ENCODE measurements at regions not wholly inside any gene's neighbourhood (a gene's known extent, or its start where the extent isn't known, plus 50 kb on each side); places are given as distances from the start of the nearest gene placed in this dataset.

DNA sequence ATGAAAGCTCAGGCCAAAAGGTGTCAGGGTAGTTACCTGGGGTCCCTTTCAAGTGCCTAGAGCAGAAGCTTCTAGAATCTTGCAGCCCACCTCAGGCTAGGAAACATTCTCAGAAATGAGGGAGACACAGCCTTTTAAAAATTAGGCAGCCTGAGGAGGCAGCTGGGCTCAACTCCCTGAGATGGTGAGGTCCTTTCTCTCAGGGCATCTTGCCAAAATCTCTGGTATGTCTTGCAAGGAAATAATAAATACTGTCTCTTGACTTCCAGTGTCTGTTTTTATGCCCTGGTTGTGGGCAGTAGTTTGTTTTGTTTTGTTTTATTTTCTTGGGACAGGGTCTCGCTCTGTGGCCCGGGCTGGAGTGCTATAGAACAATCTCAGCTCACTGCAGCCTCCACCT, 100.9 kb upstream of the APC start:
- intact Hi-C loops (cut with DNase I; ENCODE audit: low total_unique reads), result no loop called here
- WGBS, 2 donors, result 82 to 87% methylated on average over 2 of the region's 2 CpGs
- DNase-seq (ENCODE audit: low spot score in 2 of 2), result no peak
- H3K4me3 ChIP-seq (ENCODE audit: low read depth, poor library complexity, severe bottlenecking), result no peak overlapping the region
- TF ChIP-seq POLR2A (IDR thresholded peaks at IDR 0.05), result no peak
- TF ChIP-seq, protein P1, sequence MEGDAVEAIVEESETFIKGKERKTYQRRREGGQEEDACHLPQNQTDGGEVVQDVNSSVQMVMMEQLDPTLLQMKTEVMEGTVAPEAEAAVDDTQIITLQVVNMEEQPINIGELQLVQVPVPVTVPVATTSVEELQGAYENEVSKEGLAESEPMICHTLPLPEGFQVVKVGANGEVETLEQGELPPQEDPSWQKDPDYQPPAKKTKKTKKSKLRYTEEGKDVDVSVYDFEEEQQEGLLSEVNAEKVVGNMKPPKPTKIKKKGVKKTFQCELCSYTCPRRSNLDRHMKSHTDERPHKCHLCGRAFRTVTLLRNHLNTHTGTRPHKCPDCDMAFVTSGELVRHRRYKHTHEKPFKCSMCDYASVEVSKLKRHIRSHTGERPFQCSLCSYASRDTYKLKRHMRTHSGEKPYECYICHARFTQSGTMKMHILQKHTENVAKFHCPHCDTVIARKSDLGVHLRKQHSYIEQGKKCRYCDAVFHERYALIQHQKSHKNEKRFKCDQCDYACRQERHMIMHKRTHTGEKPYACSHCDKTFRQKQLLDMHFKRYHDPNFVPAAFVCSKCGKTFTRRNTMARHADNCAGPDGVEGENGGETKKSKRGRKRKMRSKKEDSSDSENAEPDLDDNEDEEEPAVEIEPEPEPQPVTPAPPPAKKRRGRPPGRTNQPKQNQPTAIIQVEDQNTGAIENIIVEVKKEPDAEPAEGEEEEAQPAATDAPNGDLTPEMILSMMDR (IDR thresholded peaks at IDR 0.05), result no peak

GRCh38 chr5:112637343-112637742, 100.3 kb upstream of the APC start:
- no peak overlapping the region for H3K4me3 ChIP-seq (ENCODE audit: low read depth, poor library complexity, severe bottlenecking)
- intact Hi-C loops (cut with DNase I; ENCODE audit: low total_unique reads), result no loop called here
- DNase-seq (ENCODE audit: low spot score in 2 of 2), result no peak
- TF ChIP-seq POLR2A (IDR thresholded peaks at IDR 0.05), result no peak
- TF ChIP-seq, protein P1 (IDR thresholded peaks at IDR 0.05), result no peak

DNA sequence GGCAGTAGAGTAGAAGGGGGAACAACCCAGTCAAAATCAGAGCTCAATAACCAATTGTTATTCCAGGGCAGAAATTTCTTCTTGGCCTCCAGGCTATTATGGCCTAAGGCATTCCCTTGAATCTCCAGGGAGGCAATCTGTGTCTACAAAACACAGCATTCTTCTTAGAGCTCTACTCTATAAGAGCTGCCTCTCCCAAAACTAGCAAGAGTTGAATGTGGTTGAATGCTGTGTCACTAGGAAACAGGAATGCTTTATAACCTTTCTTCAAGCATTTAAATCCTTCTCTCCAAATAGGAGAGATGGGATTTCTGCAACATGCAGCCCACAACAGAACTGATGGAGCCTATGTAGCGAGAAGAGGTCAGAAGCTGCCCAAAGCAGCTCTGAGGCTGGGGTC, 97.1 kb upstream of the APC start:
- no peak for DNase-seq (ENCODE audit: low spot score in 2 of 2)
- intact Hi-C loops (cut with DNase I; ENCODE audit: low total_unique reads), result no loop called here
- TF ChIP-seq, protein P1 (IDR thresholded peaks at IDR 0.05), result no peak
- no peak for TF ChIP-seq POLR2A (IDR thresholded peaks at IDR 0.05)
- no peak overlapping the region for H3K4me3 ChIP-seq (ENCODE audit: low read depth, poor library complexity, severe bottlenecking)
- 85 to 86% methylated on average over 1 of the region's 1 CpG for WGBS, 2 donors

GRCh38 chr5:112641515-112642110, 96.1 kb upstream of the APC start:
- DNase-seq (ENCODE audit: low spot score in 2 of 2), result no peak
- H3K4me3 ChIP-seq (ENCODE audit: low read depth, poor library complexity, severe bottlenecking), result no peak overlapping the region
- no peak for TF ChIP-seq POLR2A (IDR thresholded peaks at IDR 0.05)
- TF ChIP-seq, protein P1 (IDR thresholded peaks at IDR 0.05), result no peak
- WGBS, 2 donors, result 89 to 90% methylated on average over 4 of the region's 4 CpGs
- intact Hi-C loops (cut with DNase I; ENCODE audit: low total_unique reads), result no loop called here

GRCh38 chr5:112642885-112643284, 94.8 kb upstream of the APC start:
- TF ChIP-seq, protein P1 (IDR thresholded peaks at IDR 0.05), result no peak
- no peak for TF ChIP-seq POLR2A (IDR thresholded peaks at IDR 0.05)
- H3K4me3 ChIP-seq (ENCODE audit: low read depth, poor library complexity, severe bottlenecking), result no peak overlapping the region
- intact Hi-C loops (cut with DNase I; ENCODE audit: low total_unique reads), result no loop called here
- DNase-seq (ENCODE audit: low spot score in 2 of 2), result no peak

DNA sequence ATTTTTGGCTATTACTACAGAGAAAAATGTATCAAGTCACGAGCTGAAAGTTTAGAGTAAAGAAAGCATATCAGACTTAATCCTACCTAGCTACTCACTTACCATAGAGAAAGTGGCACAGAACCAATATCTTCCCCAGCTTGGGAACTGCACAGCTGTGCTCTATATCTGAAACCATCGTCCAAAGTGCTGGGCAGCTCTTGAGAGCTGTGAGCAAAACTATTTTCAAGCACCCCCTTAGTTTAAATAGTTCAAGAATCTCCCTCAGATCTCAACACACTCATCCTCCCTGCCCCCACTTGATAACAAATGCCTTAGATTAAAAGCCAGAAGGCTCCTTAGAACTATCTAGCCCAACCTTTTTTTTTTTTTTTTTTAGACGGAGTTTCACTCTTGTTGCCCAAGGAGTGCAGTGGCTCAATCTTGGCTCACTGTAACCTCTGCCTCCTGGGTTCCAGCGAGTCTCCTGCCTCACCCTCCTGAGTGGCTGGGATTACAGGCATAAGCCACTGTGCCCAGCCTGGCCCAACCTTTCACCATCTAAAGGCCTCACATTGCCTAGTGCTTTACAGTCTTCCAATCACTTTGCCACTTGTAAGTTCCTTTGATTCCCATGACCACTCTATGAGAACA, 94.2 kb upstream of the APC start:
- no peak overlapping the region for H3K4me3 ChIP-seq (ENCODE audit: low read depth, poor library complexity, severe bottlenecking)
- TF ChIP-seq POLR2A (IDR thresholded peaks at IDR 0.05), result no peak
- TF ChIP-seq, protein P1 (IDR thresholded peaks at IDR 0.05), result no peak
- intact Hi-C loops (cut with DNase I; ENCODE audit: low total_unique reads), result no loop called here
- DNase-seq (ENCODE audit: low spot score in 2 of 2), result no peak
- 73 to 83% methylated on average over 4 of the region's 4 CpGs for WGBS, 2 donors
